Skin epidermis (tissue), 12 donors: ENCODE measurements at regions not wholly inside any gene's neighbourhood (a gene's known extent, or its start where the extent isn't known, plus 50 kb on each side); places are given as distances from the start of the nearest gene placed in this dataset.

Source experiments
- H3K27ac ChIP-seq, 21 experiments: fragments of 200-600 bp; sonication (generic) in 11 of 21; one replicate each; pipeline ENCODE4 v1.5.0; 2020; ENCODE audit warnings: mild to moderate bottlenecking in 3 of 21, inconsistent platforms in 2 of 21, moderate library complexity in 2 of 21
- H3K4me3 ChIP-seq, 7 experiments: fragments of 200-600 bp; sonication (generic) in 2 of 7; one replicate each; pipeline ENCODE4 v1.5.0; 2020; ENCODE audit warnings: inconsistent platforms in 2 of 7, mild to moderate bottlenecking in 2 of 7, moderate library complexity in 1 of 7

DNA sequence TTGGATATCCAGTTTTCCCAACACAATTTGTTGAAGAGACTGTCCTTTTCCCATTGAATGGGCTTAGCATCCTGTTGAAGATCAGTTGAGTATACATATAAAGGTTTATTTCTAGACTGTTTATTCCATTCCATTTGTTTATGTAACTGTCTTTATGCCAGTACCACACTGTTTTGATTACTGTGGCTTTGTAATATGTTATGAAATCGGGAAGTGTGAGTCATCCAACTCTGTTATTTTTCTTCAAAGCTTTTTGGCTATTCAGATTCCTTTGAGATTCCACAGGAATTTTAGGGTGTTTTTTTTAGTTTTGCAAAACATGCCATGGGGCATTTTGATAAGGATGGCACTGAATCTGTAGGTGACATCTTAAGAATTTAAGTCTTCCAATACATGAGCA, 188.3 kb downstream of the BMP7 start:
- Histone ChIP-seq H3K4me3 (no peak overlapping the region), H3K27ac (no peak overlapping the region)

DNA sequence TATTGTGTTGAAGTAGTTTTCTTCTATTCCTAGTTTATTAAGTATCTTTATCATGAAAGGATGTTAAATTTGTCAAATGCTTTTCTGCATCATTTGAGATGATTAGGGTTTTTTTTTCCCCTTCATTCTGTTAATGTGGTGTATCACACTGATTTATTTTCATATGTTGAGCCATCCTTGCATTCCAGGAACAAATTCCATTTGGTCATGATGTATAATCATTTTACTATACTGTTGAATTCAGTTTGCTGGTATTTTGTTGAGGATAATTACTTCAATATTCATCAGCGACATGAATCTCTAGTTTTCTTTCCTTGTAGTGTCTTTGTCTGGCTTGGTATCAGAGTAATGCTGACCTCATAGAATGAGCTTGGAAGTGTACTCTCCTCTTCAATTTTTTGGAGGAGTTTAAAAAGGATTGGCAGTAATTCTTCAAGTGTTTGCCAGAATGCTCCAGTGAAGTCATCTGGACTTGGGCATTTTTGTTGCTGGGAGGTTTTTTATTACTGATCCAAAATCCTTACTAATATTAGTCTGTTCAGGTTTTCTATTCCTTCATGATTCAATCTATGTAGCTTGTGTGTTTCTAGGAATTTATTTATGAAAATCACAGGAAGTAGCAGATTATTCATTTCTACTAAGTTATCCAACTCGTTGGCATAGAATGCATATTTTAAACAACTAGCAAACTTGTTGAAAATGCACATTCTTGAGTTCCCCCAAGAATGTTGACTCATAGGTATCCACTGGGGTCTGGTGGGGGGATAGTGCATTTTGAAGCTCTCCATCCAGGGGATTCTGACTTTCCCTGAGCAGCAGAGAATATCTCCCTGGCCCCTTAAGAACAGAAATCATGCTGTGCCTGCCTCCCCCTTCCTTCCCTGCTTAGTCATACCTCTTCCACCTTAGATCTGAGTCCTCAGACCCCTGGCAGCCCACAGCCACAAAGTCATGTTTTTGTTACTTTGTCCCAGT, 187.1 kb downstream of the BMP7 start:
- H3K27ac ChIP-seq, result no peak overlapping the region
- no peak overlapping the region for H3K4me3 ChIP-seq

DNA sequence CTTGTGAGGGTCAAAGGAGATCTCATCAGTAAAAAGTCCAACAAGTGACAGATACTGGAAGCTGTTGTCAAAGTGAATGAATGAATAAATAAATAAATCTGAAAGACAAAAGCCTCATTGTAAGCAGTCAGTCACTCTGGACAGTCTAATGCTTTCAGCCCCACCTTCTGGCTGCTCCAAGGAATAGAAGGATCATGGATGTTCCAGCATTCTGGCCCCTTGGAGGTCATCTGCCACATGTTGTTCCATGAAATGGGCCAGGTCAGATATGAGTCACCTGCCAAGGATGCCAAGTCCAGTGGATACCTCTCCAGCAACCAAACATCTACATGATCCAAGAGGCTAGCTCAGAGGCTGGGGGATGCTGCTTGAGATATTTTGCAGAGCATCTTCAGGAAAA, 185.6 kb downstream of the BMP7 start:
- H3K4me3 ChIP-seq, result no peak overlapping the region
- H3K27ac ChIP-seq, result no peak overlapping the region

- no peak overlapping the region for H3K4me3 ChIP-seq
- no peak overlapping the region for H3K27ac ChIP-seq
These were observed 184.0 kb downstream of the BMP7 start for GRCh38 chr20:57082357-57082945.

- Histone ChIP-seq H3K27ac (no peak overlapping the region), H3K4me3 (no peak overlapping the region)
These were observed 183.4 kb downstream of the BMP7 start for GRCh38 chr20:57083072-57083471.

GRCh38 chr20:57086066-57086465, 180.4 kb downstream of the BMP7 start:
- Histone ChIP-seq H3K4me3 (no peak overlapping the region), H3K27ac (no peak overlapping the region)

DNA sequence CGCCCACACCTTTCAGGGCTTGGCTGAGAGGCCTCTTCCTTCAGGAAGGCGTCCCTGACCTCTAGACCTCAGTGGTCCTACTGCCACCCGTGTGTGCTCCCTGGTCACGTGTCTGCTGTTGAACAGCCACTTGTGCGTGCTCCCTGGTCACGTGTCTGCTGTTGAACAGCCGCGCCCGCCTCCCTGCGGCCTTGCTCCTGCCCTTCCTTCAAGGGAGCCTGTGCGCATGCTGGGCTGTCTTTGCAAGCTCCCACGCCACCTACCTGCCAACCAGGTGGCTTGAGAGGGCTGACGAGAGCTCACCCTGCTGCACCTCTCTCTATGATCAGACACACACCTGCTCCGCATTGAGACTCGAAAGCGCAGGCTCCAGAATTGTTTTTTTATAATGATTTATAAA, 179.3 kb downstream of the BMP7 start:
- Histone ChIP-seq H3K27ac (no peak overlapping the region), H3K4me3 (no peak overlapping the region)

DNA sequence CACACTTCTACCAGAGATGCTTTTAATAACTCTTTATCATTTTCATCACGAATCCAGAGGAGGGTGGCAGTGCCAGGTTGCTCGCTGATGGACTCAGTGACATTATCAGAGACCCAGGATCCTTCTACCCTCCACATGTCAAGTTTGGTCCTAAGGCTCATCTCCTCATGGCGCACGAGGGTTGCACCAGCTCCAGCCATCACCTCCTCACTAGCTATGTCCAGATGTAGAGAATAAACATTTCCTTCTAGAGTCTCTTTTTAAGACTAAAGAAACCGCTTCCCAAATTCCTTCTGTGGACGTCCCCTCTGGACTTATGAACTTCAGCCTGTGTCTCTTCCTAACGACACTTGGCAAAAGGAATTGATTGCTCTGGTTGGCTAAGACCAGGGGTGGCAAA, 178.7 kb downstream of the BMP7 start:
- no peak overlapping the region for H3K4me3 ChIP-seq
- H3K27ac ChIP-seq, result no peak overlapping the region

- Histone ChIP-seq H3K27ac (peak overlapping the region in 2 of 21 experiments; percentile 23 to 64), H3K4me3 (no peak overlapping the region)
These were observed 178.0 kb downstream of the BMP7 start for GRCh38 chr20:57088436-57088835.

- no peak overlapping the region for H3K4me3 ChIP-seq
- no peak overlapping the region for H3K27ac ChIP-seq
These were observed 176.7 kb downstream of the BMP7 start for GRCh38 chr20:57089699-57090144.

- no peak overlapping the region for H3K27ac ChIP-seq
- no peak overlapping the region for H3K4me3 ChIP-seq
These were observed 175.6 kb downstream of the BMP7 start for GRCh38 chr20:57090590-57091560.

GRCh38 chr20:57091748-57092111, 174.7 kb downstream of the BMP7 start:
- H3K4me3 ChIP-seq, result no peak overlapping the region
- H3K27ac ChIP-seq, result no peak overlapping the region

GRCh38 chr20:57092112-57092899, 174.1 kb downstream of the BMP7 start:
- Histone ChIP-seq H3K4me3 (no peak overlapping the region), H3K27ac (no peak overlapping the region)

GRCh38 chr20:57092900-57093530, 173.4 kb downstream of the BMP7 start:
- Histone ChIP-seq H3K4me3 (no peak overlapping the region), H3K27ac (no peak overlapping the region)

DNA sequence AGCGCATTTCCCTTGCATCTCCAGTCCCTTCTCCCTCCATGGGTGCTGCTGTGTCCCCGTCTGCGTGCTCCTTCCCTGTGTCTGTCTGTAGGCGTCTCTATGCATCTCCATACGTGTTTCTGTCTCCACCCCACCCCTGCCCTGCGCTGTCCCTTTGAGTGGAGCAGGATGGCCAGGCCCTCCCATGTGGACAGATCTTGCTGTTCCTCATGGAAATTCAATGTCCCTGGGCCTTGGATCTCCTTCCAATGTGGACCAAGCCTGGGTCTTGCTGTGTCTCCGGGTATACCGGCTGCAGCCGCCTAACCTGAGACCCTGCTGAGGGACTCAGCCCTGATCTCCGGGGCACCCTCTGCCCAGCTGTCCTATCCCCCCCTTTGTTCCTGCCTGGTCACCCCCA, 172.7 kb downstream of the BMP7 start:
- Histone ChIP-seq H3K27ac (no peak overlapping the region), H3K4me3 (no peak overlapping the region)

GRCh38 chr20:57094252-57094891, 172.1 kb downstream of the BMP7 start:
- Histone ChIP-seq H3K4me3 (no peak overlapping the region), H3K27ac (no peak overlapping the region)

GRCh38 chr20:57094991-57095390, 171.4 kb downstream of the BMP7 start:
- no peak overlapping the region for H3K27ac ChIP-seq
- H3K4me3 ChIP-seq, result no peak overlapping the region

DNA sequence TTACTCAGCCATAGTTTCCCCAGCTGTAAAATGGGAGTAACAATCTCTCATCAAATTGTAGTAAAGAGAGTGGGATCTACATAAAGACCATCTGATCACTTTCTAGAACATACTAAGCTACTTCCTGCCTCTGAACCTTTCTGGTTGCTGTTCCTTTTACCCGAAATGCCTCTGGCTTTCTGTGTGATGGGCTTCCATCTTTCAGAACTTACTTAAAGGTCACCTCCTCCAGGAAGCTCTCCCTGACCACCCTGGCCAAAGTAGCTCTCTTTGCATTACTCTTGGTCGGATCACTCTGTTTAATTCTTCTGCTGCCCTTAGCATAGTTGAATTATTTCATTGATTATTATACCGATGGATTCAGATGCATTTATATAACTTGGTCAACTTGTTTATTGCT, 171.0 kb downstream of the BMP7 start:
- Histone ChIP-seq H3K27ac (no peak overlapping the region), H3K4me3 (no peak overlapping the region)
